ENCODE measurements at regions not wholly inside any gene's neighbourhood (a gene's known extent, or its start where the extent isn't known, plus 50 kb on each side); places are given as distances from the start of the nearest gene placed in this dataset.

GRCh38 chr6:16840291-16840690, 79.0 kb upstream of the ATXN1 start (continued):
- TF ChIP-seq CUX1 (IDR thresholded peaks at IDR 0.05; ENCODE audit: insufficient replicate concordance, low read depth, low read length) = peak; percentile 37
- TF ChIP-seq LARP7 (IDR thresholded peaks at IDR 0.05) = no peak

- H3K4me3 ChIP-seq = no peak overlapping the region
- ATAC-seq (no peak), DNase-seq (ENCODE audit: low read depth, low spot score) (no peak), FAIRE-seq (no peak)
- no peaks in the 10 kb centered on the region for H4K20me1 ChIP-seq (ENCODE audit: control insufficient read depth, insufficient read depth)
- no peaks in the 10 kb centered on the region for H3K36me3 ChIP-seq (ENCODE audit: control insufficient read depth in 2 of 2, insufficient read depth in 2 of 2, low read length in 1 of 2)
- CTCF ChIA-PET = no interaction called here
- RAD21 ChIA-PET (ENCODE audit: unreplicated experiment) = interaction anchor here (1.6 kb wide), 1 partner anchor 16 kb away, joined by 7 read pairs; no protein-coding TSS in a partner anchor
- SMC1A ChIA-PET (ENCODE audit: uncharacterized antibody, unreplicated experiment) = interaction anchor here (0.6 to 2.6 kb wide), 10 partner anchors 12 to 329 kb away, joined by 3 to 13 read pairs (median 4); no protein-coding TSS in a partner anchor
- no peak overlapping the region for H3K4me2 ChIP-seq (ENCODE audit: control insufficient read depth, insufficient read depth)
- WGBS (ENCODE audit: insufficient coverage, insufficient replicate concordance, low lambda C conversion rate, missing lambda C conversion rate) = 91% methylated on average over 2 of the region's 2 CpGs
- no TSS peak for BruUV-seq (replicated peaks)
- peak overlapping the region; percentile 67 for H3K27ac ChIP-seq (ENCODE audit: control insufficient read depth, insufficient read depth)
- TF ChIP-seq MYB (IDR thresholded peaks at IDR 0.05; ENCODE audit: borderline replicate concordance, low read depth, low read length) (no peak), RB1 (IDR thresholded peaks at IDR 0.05; ENCODE audit: borderline replicate concordance) (no peak), ZNF384 (IDR thresholded peaks at IDR 0.05; ENCODE audit: borderline replicate concordance, low read depth, low read length) (0 out of 2 replicates have a peak, but pooled peaks have one; percentile 17), RFX5 (IDR thresholded peaks at IDR 0.05; ENCODE audit: low read depth, low read length) (no peak)
- H3K27me3 ChIP-seq (replicated peaks in 1 of 2; ENCODE audit: control insufficient read depth in 2 of 2, insufficient read depth in 2 of 2, low read length in 1 of 2) = no peaks in the 10 kb centered on the region
- intact Hi-C loops (cut with micrococcal nuclease; ENCODE audit: unreplicated experiment) = no loop called here
- in situ Hi-C loops (cut with MboI) = no loop called here
- no peaks in the 10 kb centered on the region; the same call in 2 of the 3 replicates for H3K9me3 ChIP-seq (replicated peaks; ENCODE audit: control insufficient read depth, insufficient read depth, low read length)
- H3K4me1 ChIP-seq (ENCODE audit: control insufficient read depth, insufficient read depth, low read length) = peaks cover 36% of the 10 kb centered on the region
- POLR2A ChIA-PET = no interaction called here
- peak overlapping the region; percentile 89 for H2AFZ ChIP-seq (ENCODE audit: control insufficient read depth, low read depth, low read length)
- H3K9ac ChIP-seq (ENCODE audit: control insufficient read depth, insufficient read depth, low read length) = no peak overlapping the region
- no peaks in the 10 kb centered on the region for H3K79me2 ChIP-seq (ENCODE audit: control insufficient read depth, insufficient read depth, low read length)
Observed at GRCh38 chr6:16839631-16840179, 78.4 kb upstream of the ATXN1 start.
